ENCODE measurements at regions not wholly inside any gene's neighbourhood (a gene's known extent, or its start where the extent isn't known, plus 50 kb on each side); places are given as distances from the start of the nearest gene placed in this dataset.

- no peaks in the 10 kb centered on the region for H3K9me3 ChIP-seq (ENCODE audit: low read length)
- no peaks in the 10 kb centered on the region for H3K4me1 ChIP-seq (ENCODE audit: insufficient read depth, low read length, poor library complexity, severe bottlenecking)
- no peak for DNase-seq (ENCODE audit: low spot score)
- ChIA-PET CTCF (ENCODE audit: unreplicated experiment) (no interaction called here), POLR2A (interaction anchor here (0.8 kb wide), 1 partner anchor 42 kb away, joined by 3 read pairs; no protein-coding TSS in a partner anchor)
- no peaks in the 10 kb centered on the region for H4K20me1 ChIP-seq (ENCODE audit: insufficient read depth, low read length)
- H3K27ac ChIP-seq (ENCODE audit: low read depth, low read length, poor library complexity, severe bottlenecking) = no peak overlapping the region
- no peaks in the 10 kb centered on the region for H3K36me3 ChIP-seq (ENCODE audit: insufficient read depth, low read length)
- no peak overlapping the region for H2AFZ ChIP-seq (ENCODE audit: low read length)
- H3K79me2 ChIP-seq (ENCODE audit: insufficient read depth, low read depth, low read length) = no peaks in the 10 kb centered on the region
- intact Hi-C loops (cut with micrococcal nuclease; ENCODE audit: unreplicated experiment) = no loop called here
- no TSS peak for BruUV-seq (replicated peaks)
- no peak for TF ChIP-seq CTCF (conservative IDR thresholded peaks at IDR 0.05; ENCODE audit: low read length)
- TF ChIP-seq EZH2phosphoT487 (IDR thresholded peaks at IDR 0.05; ENCODE audit: borderline replicate concordance, low read depth, low read length) = no peak
- no peak overlapping the region for H3K4me2 ChIP-seq (ENCODE audit: low read length)
- H3K9me2 ChIP-seq (ENCODE audit: insufficient read depth, low read length) = no peaks in the 10 kb centered on the region
- no peak overlapping the region for H3K4me3 ChIP-seq (ENCODE audit: low read depth, low read length, poor library complexity, severe bottlenecking)
Measured at GRCh38 chr5:68803881-68804319, 289.9 kb upstream of the SLC30A5 start.

GRCh38 chr5:68804343-68804742, 289.5 kb upstream of the SLC30A5 start:
- H3K9me2 ChIP-seq (ENCODE audit: insufficient read depth, low read length) = no peaks in the 10 kb centered on the region
- no peaks in the 10 kb centered on the region for H3K9me3 ChIP-seq (ENCODE audit: low read length)
- H3K36me3 ChIP-seq (ENCODE audit: insufficient read depth, low read length) = no peaks in the 10 kb centered on the region
- H4K20me1 ChIP-seq (ENCODE audit: insufficient read depth, low read length) = no peaks in the 10 kb centered on the region
- DNase-seq (ENCODE audit: low spot score) = no peak
- no peak overlapping the region for H3K27ac ChIP-seq (ENCODE audit: low read depth, low read length, poor library complexity, severe bottlenecking)
- TF ChIP-seq CTCF (conservative IDR thresholded peaks at IDR 0.05; ENCODE audit: low read length) = no peak
- H3K4me2 ChIP-seq (ENCODE audit: low read length) = no peak overlapping the region
- H3K4me3 ChIP-seq (ENCODE audit: low read depth, low read length, poor library complexity, severe bottlenecking) = no peak overlapping the region
- BruUV-seq (replicated peaks) = no TSS peak
- POLR2A ChIA-PET = interaction anchor here (0.8 kb wide), 1 partner anchor 42 kb away, joined by 3 read pairs; no protein-coding TSS in a partner anchor
- no peak overlapping the region for H2AFZ ChIP-seq (ENCODE audit: low read length)
- no peaks in the 10 kb centered on the region for H3K4me1 ChIP-seq (ENCODE audit: insufficient read depth, low read length, poor library complexity, severe bottlenecking)
- H3K79me2 ChIP-seq (ENCODE audit: insufficient read depth, low read depth, low read length) = no peaks in the 10 kb centered on the region
- CTCF ChIA-PET (ENCODE audit: unreplicated experiment) = no interaction called here
- intact Hi-C loops (cut with micrococcal nuclease; ENCODE audit: unreplicated experiment) = no loop called here

- H3K9me2 ChIP-seq (ENCODE audit: insufficient read depth, low read length) = no peaks in the 10 kb centered on the region
- no peaks in the 10 kb centered on the region for H3K4me1 ChIP-seq (ENCODE audit: insufficient read depth, low read length, poor library complexity, severe bottlenecking)
- BruUV-seq (replicated peaks) = no TSS peak
- POLR2A ChIA-PET = interaction anchor here (0.7 kb wide), 1 partner anchor 19 kb away, joined by 5 read pairs; no protein-coding TSS in a partner anchor
- CTCF ChIA-PET (ENCODE audit: unreplicated experiment) = no interaction called here
- H3K79me2 ChIP-seq (ENCODE audit: insufficient read depth, low read depth, low read length) = no peaks in the 10 kb centered on the region
- no peak for DNase-seq (ENCODE audit: low spot score)
- TF ChIP-seq EZH2phosphoT487 (IDR thresholded peaks at IDR 0.05; ENCODE audit: borderline replicate concordance, low read depth, low read length) (no peak), CTCF (conservative IDR thresholded peaks at IDR 0.05; ENCODE audit: low read length) (no peak)
- no peaks in the 10 kb centered on the region for H3K9me3 ChIP-seq (ENCODE audit: low read length)
- H3K4me2 ChIP-seq (ENCODE audit: low read length) = no peak overlapping the region
- H2AFZ ChIP-seq (ENCODE audit: low read length) = no peak overlapping the region
- no peak overlapping the region for H3K4me3 ChIP-seq (ENCODE audit: low read depth, low read length, poor library complexity, severe bottlenecking)
- no peaks in the 10 kb centered on the region for H4K20me1 ChIP-seq (ENCODE audit: insufficient read depth, low read length)
- no peak overlapping the region for H3K27ac ChIP-seq (ENCODE audit: low read depth, low read length, poor library complexity, severe bottlenecking)
- intact Hi-C loops (cut with micrococcal nuclease; ENCODE audit: unreplicated experiment) = no loop called here
- no peaks in the 10 kb centered on the region for H3K36me3 ChIP-seq (ENCODE audit: insufficient read depth, low read length)
Measured at GRCh38 chr5:68805444-68805843, 288.4 kb upstream of the SLC30A5 start.
